ENCODE measurements at regions not wholly inside any gene's neighbourhood (a gene's known extent, or its start where the extent isn't known, plus 50 kb on each side); places are given as distances from the start of the nearest gene placed in this dataset.

DNA sequence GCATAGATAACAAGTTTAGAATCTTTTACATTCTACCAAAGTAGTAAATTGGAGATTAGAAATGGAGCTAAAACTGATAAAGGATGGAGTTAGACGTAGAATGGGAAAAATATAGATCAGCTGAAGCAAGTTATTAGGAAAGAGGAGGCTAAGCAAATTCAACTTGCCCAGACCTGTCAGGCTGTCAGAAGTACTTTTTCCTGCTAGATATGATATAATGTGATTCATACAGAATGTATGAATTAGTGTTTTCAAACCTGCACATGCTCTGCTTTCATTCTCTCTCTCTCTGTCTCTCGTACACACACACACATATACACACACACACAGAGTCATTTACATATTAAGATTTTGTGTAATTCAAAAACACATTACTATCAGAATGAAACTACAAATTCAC lies 133.2 kb upstream of the HDGFL1 start:
- H3K27me3 Mint-ChIP-seq (ENCODE audit: insufficient read depth), result no peaks in the 10 kb centered on the region
- H3K4me1 ChIP-seq (ENCODE audit: control insufficient read depth, insufficient read depth, low read length), result no peaks in the 10 kb centered on the region
- no peak overlapping the region for H3K27ac ChIP-seq (ENCODE audit: low read depth, low read length)
- no peak overlapping the region for H3K27ac Mint-ChIP-seq
- no peak overlapping the region for H3K4me3 ChIP-seq (ENCODE audit: low read length)
- H3K9me3 Mint-ChIP-seq, result no peaks in the 10 kb centered on the region
- H3K9me3 ChIP-seq (ENCODE audit: control insufficient read depth, low read length), result no peaks in the 10 kb centered on the region
- TF ChIP-seq, protein P1, sequence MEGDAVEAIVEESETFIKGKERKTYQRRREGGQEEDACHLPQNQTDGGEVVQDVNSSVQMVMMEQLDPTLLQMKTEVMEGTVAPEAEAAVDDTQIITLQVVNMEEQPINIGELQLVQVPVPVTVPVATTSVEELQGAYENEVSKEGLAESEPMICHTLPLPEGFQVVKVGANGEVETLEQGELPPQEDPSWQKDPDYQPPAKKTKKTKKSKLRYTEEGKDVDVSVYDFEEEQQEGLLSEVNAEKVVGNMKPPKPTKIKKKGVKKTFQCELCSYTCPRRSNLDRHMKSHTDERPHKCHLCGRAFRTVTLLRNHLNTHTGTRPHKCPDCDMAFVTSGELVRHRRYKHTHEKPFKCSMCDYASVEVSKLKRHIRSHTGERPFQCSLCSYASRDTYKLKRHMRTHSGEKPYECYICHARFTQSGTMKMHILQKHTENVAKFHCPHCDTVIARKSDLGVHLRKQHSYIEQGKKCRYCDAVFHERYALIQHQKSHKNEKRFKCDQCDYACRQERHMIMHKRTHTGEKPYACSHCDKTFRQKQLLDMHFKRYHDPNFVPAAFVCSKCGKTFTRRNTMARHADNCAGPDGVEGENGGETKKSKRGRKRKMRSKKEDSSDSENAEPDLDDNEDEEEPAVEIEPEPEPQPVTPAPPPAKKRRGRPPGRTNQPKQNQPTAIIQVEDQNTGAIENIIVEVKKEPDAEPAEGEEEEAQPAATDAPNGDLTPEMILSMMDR (conservative IDR thresholded peaks at IDR 0.05), result no peak
- H3K4me3 Mint-ChIP-seq, result no peak overlapping the region
- DNase-seq, result no peak
- H3K27me3 ChIP-seq (ENCODE audit: control insufficient read depth, insufficient read depth, low read length, poor library complexity, severe bottlenecking), result no peaks in the 10 kb centered on the region
- no peaks in the 10 kb centered on the region for H3K36me3 ChIP-seq (ENCODE audit: control insufficient read depth, insufficient read depth, low read length)
- whole genome bisulfite sequencing, 2 experiments (ENCODE audit: insufficient coverage in 1 of 2, insufficient read length in 1 of 2), result 93 to 95% methylated on average over 2 of the region's 2 CpGs
- H3K9ac ChIP-seq (ENCODE audit: extremely low read depth, low read length, poor library complexity, severe bottlenecking), result no peak overlapping the region
- H3K4me1 Mint-ChIP-seq, result no peaks in the 10 kb centered on the region
- no peaks in the 10 kb centered on the region for H3K36me3 Mint-ChIP-seq (ENCODE audit: low read depth)

DNA sequence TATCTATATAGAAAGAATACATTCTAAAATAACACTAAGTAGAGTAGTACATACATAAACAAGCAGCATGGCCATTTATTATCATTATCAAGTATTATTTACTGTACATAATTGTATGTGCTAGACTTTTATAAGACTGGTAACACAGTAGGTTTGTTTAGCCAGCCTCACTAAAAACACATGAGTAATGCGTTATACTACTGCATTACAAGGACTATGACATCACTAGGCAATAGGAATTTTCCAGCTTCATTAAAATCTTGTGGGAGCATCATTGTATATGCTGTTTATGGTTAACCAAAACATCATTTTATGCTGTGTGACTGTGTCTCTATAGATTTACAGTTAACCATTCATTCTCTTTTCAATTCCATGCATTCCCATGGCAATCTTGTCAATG lies 131.7 kb upstream of the HDGFL1 start:
- Mint-ChIP-seq H3K9me3 (no peaks in the 10 kb centered on the region), H3K4me3 (no peak overlapping the region), H3K4me1 (no peaks in the 10 kb centered on the region), H3K36me3 (ENCODE audit: low read depth) (no peaks in the 10 kb centered on the region), H3K27me3 (ENCODE audit: insufficient read depth) (no peaks in the 10 kb centered on the region), H3K27ac (no peak overlapping the region)
- Histone ChIP-seq H3K36me3 (ENCODE audit: control insufficient read depth, insufficient read depth, low read length) (no peaks in the 10 kb centered on the region), H3K9me3 (ENCODE audit: control insufficient read depth, low read length) (no peaks in the 10 kb centered on the region), H3K4me3 (ENCODE audit: low read length) (no peak overlapping the region), H3K27me3 (ENCODE audit: control insufficient read depth, insufficient read depth, low read length, poor library complexity, severe bottlenecking) (no peaks in the 10 kb centered on the region), H3K4me1 (ENCODE audit: control insufficient read depth, insufficient read depth, low read length) (no peaks in the 10 kb centered on the region), H3K9ac (ENCODE audit: extremely low read depth, low read length, poor library complexity, severe bottlenecking) (no peak overlapping the region), H3K27ac (ENCODE audit: low read depth, low read length) (no peak overlapping the region)
- no peak for DNase-seq
- TF ChIP-seq, protein P1 (conservative IDR thresholded peaks at IDR 0.05), result no peak
- WGBS, 2 experiments (ENCODE audit: insufficient coverage in 1 of 2, insufficient read length in 1 of 2), result 94% methylated on average over 1 of the region's 1 CpG; no CpG with 5 or more reads in 1 of the 2 experiments

DNA sequence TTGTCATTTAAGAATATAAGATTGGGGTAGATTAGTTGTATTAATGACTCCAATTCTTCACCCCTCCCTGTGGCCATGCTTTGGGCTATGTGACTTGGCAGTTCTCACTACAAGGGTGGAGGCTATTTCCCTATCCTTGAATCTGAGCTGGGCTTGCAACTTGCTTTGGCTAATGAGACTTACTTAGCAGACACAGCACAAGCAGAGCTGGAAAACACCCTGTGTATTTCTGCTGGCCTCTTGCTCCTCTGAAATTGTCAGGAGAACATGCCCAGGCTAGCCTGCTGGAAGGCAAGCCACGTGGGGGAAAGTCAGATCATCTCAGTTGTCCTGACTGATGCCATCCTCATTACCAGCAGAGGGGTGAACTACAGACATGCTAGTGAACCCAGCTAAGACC lies 126.5 kb upstream of the HDGFL1 start:
- Histone ChIP-seq H3K9ac (ENCODE audit: extremely low read depth, low read length, poor library complexity, severe bottlenecking) (no peak overlapping the region), H3K9me3 (ENCODE audit: control insufficient read depth, low read length) (no peaks in the 10 kb centered on the region), H3K4me1 (ENCODE audit: control insufficient read depth, insufficient read depth, low read length) (no peaks in the 10 kb centered on the region), H3K27ac (ENCODE audit: low read depth, low read length) (no peak overlapping the region), H3K36me3 (ENCODE audit: control insufficient read depth, insufficient read depth, low read length) (no peaks in the 10 kb centered on the region), H3K4me3 (ENCODE audit: low read length) (no peak overlapping the region), H3K27me3 (ENCODE audit: control insufficient read depth, insufficient read depth, low read length, poor library complexity, severe bottlenecking) (no peaks in the 10 kb centered on the region)
- H3K27ac Mint-ChIP-seq, result no peak overlapping the region
- peaks cover 6% of the 10 kb centered on the region for H3K4me1 Mint-ChIP-seq
- no peaks in the 10 kb centered on the region for H3K27me3 Mint-ChIP-seq (ENCODE audit: insufficient read depth)
- no peak overlapping the region for H3K4me3 Mint-ChIP-seq
- no peak for DNase-seq
- no peaks in the 10 kb centered on the region for H3K36me3 Mint-ChIP-seq (ENCODE audit: low read depth)
- H3K9me3 Mint-ChIP-seq, result peaks cover 3% of the 10 kb centered on the region
- TF ChIP-seq, protein P1 (conservative IDR thresholded peaks at IDR 0.05), result no peak
- WGBS, 2 experiments (ENCODE audit: insufficient coverage in 1 of 2, insufficient read length in 1 of 2), result 88 to 89% methylated on average over 1 of the region's 1 CpG
